GM10248 (cell line): ENCODE measurements at regions not wholly inside any gene's neighbourhood (a gene's known extent, or its start where the extent isn't known, plus 50 kb on each side); places are given as distances from the start of the nearest gene placed in this dataset.
"Not testable (repeated sequence)": the region's sequence is repeated elsewhere in the genome, so short reads cannot be mapped to it uniquely, and the experiment has no call there.

Source experiments
- CTCF ChIA-PET: fragments of 300-600 bp; sonication (Branson Sonifier 250); formaldehyde crosslinking; extraction: SDS; loops from one replicate; lab custom pipeline; 2021; ENCODE audit warnings: antibody characterized with exemption; lab: Yijun Ruan, JAX
- POLR2A ChIA-PET: fragments of 350-650 bp; sonication (Branson Sonifier 250); formaldehyde crosslinking; extraction: SDS; loops from one replicate; lab custom pipeline; 2020; ENCODE audit warnings: antibody characterized with exemption; lab: Yijun Ruan, JAX
- DNase-seq: peaks from one replicate; pipeline ENCODE4 v3.0.0; 2012; ENCODE audit errors: extremely low spot score
- CTCF ChIP-seq: IDR thresholded peaks from 2 replicates; pipeline ENCODE4 v1.5.1; 2012; ENCODE audit warnings: mild to moderate bottlenecking, low read depth; ENCODE audit errors: extremely low read depth, missing control alignments, control extremely low read depth

- no peak for DNase-seq
- CTCF ChIA-PET = interaction anchor here (1.2 kb wide), 1 partner anchor 18 kb away, joined by 3 read pairs; no protein-coding TSS in a partner anchor
- TF ChIP-seq CTCF = no peak
- POLR2A ChIA-PET = no interaction called here
Measured at GRCh38 chr14:105924951-105925591, 398.7 kb downstream of the TMEM121 start.

GRCh38 chr14:105925615-105926372 is 399.4 kb downstream of the TMEM121 start:
- CTCF ChIA-PET = interaction anchor here (1.2 kb wide), 1 partner anchor 18 kb away, joined by 3 read pairs; no protein-coding TSS in a partner anchor
- TF ChIP-seq CTCF = no peak
- DNase-seq = no peak
- POLR2A ChIA-PET = no interaction called here

- CTCF ChIA-PET = interaction anchor here (1.2 kb wide), 1 partner anchor 17 kb away, joined by 3 read pairs; no protein-coding TSS in a partner anchor
Measured at GRCh38 chr14:105926373-105927095, 400.2 kb downstream of the TMEM121 start.

GRCh38 chr14:105927096-105928060 is 401.0 kb downstream of the TMEM121 start:
- no peak for TF ChIP-seq CTCF
- ChIA-PET POLR2A (no interaction called here), CTCF (no interaction called here)
- no peak for DNase-seq

More at GRCh38 chr14:105926373-105927095, 400.2 kb downstream of the TMEM121 start:
- no peak for TF ChIP-seq CTCF
- DNase-seq = no peak
- POLR2A ChIA-PET = no interaction called here

GRCh38 chr14:105928171-105929111 is 402.1 kb downstream of the TMEM121 start:
- POLR2A ChIA-PET, CTCF ChIA-PET: not testable (repeated sequence)
- DNase-seq = peak; percentile 29
